HG03558 (cell line): ENCODE measurements at regions not wholly inside any gene's neighbourhood (a gene's known extent, or its start where the extent isn't known, plus 50 kb on each side); places are given as distances from the start of the nearest gene placed in this dataset.
"Not testable (repeated sequence)": the region's sequence is repeated elsewhere in the genome, so short reads cannot be mapped to it uniquely, and the experiment has no call there.

ENCODE experiments used
- ATAC-seq: cut with Tn5 transposase; IDR thresholded peaks from one replicate; pipeline ENCODE4 v1.9.1; 2021; ENCODE audit warnings: moderate number of reproducible peaks; ENCODE audit not compliant: unreplicated experiment; ENCODE audit errors: extremely low read depth

DNA sequence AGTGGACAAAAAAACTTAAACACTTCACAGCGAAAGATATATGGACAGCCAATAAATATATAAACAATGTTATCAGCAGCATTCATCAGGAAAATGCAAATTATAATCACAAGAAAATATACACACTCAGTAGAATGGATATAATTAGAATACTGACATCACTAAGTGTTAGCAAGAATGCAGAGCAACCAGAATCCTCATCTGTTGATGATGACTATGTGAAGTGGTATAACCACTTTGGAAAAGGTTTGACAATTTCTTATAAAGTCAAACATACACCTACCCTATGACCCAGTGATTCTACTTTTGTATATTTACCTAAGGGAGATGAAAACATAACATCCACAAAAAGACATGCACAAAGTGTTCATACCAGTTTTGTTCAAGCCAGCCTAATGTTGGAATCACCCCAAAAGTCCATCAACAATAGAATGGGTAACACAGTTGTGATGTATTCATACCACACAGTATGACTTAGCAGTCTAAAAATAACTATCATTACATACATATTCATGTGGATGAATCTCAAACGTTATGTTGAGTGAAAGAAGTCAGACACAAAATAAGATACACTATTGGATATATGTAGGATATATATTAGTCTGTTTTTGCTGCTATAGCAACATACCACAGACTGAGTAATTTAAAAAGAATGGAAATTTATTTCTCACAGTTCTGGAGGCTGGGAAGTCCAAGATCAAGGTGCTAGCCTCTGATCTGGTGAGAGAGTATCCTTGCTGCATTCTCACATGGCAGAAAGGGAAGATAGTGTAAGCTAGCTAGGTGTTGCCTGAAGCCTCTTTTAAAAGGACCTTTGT lies 148.8 kb upstream of the ADAMTSL1 start:
- no peak for ATAC-seq

GRCh38 chr9:18325746-18326011 lies 148.3 kb upstream of the ADAMTSL1 start:
- not testable (repeated sequence) for ATAC-seq

DNA sequence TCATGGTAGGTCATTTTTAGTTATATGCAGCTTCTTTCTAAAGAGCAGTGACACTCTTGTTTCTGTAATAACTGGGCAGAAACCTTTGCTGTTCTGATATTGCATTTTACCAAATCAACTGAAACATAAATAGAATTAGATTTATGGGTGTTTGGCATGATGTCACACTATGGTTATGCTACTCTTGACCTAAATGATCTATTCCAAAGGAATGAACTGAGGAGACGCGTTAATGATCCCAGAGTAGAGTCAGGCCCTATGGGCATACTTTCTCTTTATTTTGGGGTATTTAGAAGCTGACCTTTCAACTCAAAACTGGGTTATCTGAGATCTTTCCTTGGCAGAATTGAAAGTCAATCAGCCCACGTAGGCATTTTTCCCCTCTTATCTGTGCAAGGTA lies 146.8 kb upstream of the ADAMTSL1 start:
- no peak for ATAC-seq

- ATAC-seq, result no peak
Measured at GRCh38 chr9:18330401-18331309, 143.3 kb upstream of the ADAMTSL1 start.

DNA sequence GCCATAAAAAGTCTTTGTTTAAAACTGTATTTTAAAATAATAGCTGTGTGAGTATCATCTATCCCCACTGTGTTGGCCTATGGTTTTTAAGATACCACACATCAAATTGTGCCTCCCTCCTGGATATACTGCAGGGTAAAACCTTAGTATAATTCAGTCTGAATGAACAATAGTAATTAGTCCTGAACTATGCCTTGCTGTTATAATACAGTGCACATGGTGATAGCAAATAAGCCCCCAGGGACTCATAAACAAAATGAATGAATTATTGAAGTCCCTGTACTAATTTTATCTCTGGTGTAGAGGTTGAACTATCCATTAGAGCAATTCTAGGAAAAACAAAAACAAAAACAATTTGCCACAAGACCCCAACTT lies 142.7 kb upstream of the ADAMTSL1 start:
- no peak for ATAC-seq

DNA sequence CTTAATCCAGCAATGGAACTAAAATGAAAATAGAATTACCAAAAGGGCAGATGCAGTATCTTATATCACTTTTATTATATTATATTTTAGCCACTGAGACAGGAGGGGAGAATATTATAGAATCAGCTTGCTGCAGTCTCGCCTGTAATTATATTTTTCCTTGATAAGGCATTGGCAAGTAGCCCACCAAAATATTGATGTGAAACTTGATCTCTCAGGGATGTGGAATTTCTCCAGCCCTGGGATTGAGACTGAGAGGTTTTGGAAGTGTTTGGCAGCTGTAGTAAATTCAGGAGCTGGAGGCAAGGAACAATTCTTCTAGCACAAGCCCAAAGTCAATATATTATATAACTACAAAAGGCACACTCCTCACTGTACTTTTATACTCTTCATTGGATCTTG lies 142.1 kb upstream of the ADAMTSL1 start:
- no peak for ATAC-seq

DNA sequence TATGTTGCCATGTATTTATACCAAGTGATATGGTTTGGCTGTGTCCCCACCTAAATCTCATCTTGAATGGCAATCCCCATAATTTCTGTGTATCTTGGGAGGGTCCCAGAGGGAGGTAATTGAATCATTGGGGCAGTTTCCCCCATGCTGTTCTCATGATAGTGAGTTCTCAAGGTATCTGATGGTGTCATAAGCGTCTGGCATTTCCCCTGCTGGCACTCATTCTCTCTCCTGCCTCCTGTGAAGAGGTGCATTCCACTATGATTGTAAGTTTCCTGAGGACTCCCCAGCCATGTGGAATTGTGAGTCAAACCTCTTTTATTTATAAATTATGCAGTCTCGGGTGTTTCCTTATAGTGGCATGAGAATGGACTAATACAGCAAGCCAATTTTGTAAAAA lies 140.8 kb upstream of the ADAMTSL1 start:
- no peak for ATAC-seq

- no peak for ATAC-seq
Measured at GRCh38 chr9:18335825-18336224, 138.1 kb upstream of the ADAMTSL1 start.

DNA sequence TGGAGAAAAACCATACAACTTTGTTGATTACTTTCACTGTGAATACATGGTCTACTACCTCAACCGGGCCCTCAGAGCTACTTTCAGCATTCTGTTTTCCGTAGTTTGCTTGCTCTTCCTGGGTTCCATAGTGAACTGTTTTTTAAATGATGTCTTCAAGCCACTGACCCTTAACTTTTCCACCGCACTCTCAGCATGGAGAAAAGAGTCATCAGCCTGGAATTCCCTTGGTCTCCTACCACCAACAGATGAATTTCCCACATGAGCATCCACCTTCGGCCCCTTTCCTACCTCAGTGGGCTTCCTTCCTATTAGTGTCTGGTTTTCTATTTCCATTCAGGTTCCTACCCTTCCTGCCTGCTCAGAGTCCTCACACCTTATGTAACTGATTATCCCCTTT lies 135.9 kb upstream of the ADAMTSL1 start:
- ATAC-seq, result no peak

DNA sequence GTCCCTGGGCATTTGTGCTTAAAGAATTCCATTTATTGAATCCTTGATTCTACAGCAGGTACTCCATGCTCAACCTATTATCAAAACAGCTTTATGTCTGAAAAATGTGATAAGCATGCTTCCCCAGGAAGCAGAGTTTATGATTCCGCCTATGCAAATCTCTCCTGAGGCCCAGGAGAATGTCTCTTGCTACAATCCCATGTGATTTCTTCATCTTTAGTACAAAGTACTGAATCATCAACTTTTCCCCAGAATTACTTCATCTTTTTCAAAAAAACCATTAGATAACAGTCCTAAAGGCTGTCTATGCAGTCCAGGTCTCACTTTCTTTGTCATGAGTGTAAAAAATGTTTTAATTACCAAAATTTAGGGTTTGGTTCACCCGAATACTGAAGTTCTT lies 130.2 kb upstream of the ADAMTSL1 start:
- no peak for ATAC-seq

- no peak for ATAC-seq
Measured at GRCh38 chr9:18346745-18347144, 127.2 kb upstream of the ADAMTSL1 start.

DNA sequence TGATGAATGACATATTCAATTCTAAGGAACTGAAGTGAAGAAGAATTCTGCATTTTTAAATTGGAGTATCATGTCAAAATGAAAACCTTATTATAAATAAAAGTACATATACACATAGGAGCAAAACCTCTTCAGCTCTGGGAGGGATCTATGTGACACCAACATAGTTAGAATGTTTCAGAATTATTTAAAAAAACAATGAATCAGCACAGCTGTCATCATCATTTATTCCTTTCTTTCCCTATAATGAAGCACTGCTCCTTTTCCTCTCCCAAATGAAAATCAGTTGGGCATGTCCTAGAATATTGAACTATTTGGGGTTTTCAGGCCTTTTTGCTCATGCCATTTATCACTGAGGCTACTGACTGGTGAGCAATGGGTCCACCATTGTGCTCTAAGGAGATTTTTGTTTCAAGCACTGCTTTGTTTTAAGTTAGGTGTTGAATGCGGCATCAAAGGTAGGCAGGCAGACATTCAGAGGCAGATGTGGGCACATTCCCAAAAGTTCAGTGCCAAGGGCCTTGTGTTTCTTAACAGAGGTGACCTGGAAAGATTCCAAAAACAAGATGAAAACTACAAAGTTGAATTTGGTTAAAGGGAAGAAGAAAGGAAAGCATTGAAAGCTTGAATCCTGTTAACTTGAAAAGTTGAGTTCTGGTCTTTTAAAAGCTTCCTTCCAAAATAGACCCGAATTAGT lies 126.4 kb upstream of the ADAMTSL1 start:
- no peak for ATAC-seq

- no peak for ATAC-seq
Measured at GRCh38 chr9:18348083-18348475, 125.9 kb upstream of the ADAMTSL1 start.

GRCh38 chr9:18349530-18349929 lies 124.4 kb upstream of the ADAMTSL1 start:
- ATAC-seq, result no peak

DNA sequence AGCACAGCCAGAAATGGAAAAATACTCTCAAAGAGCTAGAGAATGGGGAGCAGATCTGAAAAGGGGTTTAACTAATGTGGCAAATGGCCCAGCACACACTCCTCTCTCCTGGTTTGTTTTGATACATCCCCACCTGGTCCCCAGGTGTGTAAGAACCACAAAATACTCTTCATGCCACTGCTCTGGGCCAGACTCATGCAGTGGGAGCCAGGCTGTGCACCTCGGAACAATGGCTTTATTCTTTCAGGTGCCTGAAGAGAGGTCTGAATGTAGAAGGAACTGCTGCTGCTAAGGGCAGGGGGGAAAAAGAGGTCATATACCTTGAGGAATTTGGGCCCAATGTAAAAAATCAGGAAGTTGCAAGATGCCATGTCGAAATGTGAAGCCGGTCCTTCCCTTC lies 123.9 kb upstream of the ADAMTSL1 start:
- ATAC-seq, result no peak

- ATAC-seq, result no peak
Measured at GRCh38 chr9:18350995-18351595, 122.9 kb upstream of the ADAMTSL1 start.

DNA sequence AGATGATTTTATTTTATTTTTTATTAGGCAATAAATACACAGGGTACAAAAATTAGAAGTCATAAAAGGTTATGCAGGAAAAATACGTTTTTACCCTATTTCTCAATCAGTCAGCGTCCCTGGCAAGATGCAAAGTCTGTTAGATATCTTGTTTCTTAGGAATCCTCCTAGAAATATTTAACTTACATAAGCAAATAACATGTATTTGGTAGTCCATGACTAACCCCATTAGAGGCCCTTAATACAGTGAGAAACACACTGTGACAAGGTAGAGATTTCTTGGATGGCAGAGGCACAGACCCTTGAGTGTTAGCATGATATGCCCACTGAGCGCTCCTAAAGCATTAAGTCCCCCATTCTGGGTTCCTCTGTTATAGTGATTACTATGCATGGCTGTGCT lies 121.2 kb upstream of the ADAMTSL1 start:
- no peak for ATAC-seq

DNA sequence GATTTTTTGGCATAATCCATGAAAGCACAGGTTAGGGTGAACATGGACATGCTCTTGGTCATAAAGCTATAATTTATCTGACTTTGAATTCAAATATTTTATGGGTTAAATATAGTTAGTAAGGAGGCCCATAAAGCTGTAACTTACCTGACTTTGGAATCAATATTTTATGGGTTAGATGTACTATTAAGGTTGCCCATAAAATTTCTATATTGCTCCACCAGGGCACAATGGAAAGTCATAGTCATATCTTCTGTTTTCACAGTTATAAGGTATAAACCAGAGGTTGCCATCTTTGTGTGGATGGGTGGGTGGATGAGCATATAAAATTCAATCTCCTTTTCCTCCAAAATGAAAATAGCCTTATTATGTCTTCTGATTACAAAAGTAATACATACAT lies 120.5 kb upstream of the ADAMTSL1 start:
- ATAC-seq, result no peak

DNA sequence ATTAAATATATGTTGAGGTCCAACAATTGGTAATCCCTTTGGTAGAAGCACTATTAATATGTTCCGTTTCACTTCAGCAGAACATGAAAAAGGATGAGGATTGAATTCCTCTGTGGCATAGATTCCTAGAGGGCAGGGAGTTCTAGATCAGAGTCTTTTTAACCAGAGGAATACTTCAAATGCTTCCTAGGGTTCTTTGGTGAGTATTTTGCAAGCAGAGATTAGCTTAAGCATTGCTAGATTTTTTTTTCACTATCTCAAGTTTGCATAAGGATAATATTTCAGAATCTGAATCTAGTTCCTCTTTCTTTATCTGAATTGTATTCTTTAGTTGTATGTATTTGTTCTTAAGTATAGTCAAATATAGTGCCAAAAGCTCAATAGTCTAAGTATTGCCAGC lies 116.6 kb upstream of the ADAMTSL1 start:
- no peak for ATAC-seq

- no peak for ATAC-seq
Measured at GRCh38 chr9:18358325-18358724, 115.6 kb upstream of the ADAMTSL1 start.

DNA sequence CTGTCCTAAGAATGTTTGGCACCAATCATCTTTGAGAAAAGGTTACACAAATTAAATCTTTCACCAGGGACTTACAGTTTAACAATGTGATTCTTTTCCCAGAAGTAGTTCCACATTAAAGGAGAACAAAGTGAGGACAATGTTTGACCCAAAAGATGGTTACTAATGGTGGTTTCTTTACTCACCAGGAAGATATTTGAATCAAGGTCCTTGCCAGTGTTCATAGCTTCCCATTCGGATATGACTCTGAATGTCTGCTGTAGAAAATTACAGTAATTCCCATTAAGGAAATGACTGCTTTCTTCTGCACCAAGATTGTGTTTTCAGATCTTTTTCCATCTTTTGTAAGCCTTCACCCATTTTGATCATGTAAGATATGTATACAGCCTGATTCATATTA lies 114.6 kb upstream of the ADAMTSL1 start:
- no peak for ATAC-seq
